ENCODE measurements at regions not wholly inside any gene's neighbourhood (a gene's known extent, or its start where the extent isn't known, plus 50 kb on each side); places are given as distances from the start of the nearest gene placed in this dataset.

- TF ChIP-seq CTCF (conservative IDR thresholded peaks at IDR 0.05 in 1 of 2, IDR thresholded peaks at IDR 0.05 in 1 of 2; ENCODE audit: extremely low read depth in 1 of 2, insufficient read depth in 1 of 2, low read depth in 1 of 2, low read length in 2 of 2) (no peak), EZH2 (IDR thresholded peaks at IDR 0.05; ENCODE audit: borderline replicate concordance, low read length) (no peak)
Observed at GRCh38 chr9:131800366-131800765, 60.5 kb upstream of the RAPGEF1 start.
